ENCODE measurements at regions not wholly inside any gene's neighbourhood (a gene's known extent, or its start where the extent isn't known, plus 50 kb on each side); places are given as distances from the start of the nearest gene placed in this dataset.

GRCh38 chr1:166730299-166730888 lies 108.9 kb upstream of the POGK start:
- Histone ChIP-seq H3K9me1 (ENCODE audit: control insufficient read depth, extremely low read depth, insufficient read depth, low read length) (no peaks in the 10 kb centered on the region), H3K4me1 (ENCODE audit: control insufficient read depth, extremely low read depth, insufficient read depth, low read length) (no peaks in the 10 kb centered on the region), H3K79me2 (ENCODE audit: control insufficient read depth, insufficient read depth, low read length) (no peaks in the 10 kb centered on the region), H3K27me3 (ENCODE audit: control insufficient read depth, extremely low read depth, insufficient read depth, low read length) (no peaks in the 10 kb centered on the region), H3K36me3 (ENCODE audit: control insufficient read depth in 2 of 2, extremely low read depth in 1 of 2, insufficient read depth in 2 of 2, low read length in 2 of 2) (no peaks in the 10 kb centered on the region), H3K4me3 (ENCODE audit: control insufficient read depth in 2 of 3, extremely low read depth in 1 of 3, insufficient read depth in 2 of 3, low read depth in 1 of 3, low read length in 3 of 3) (no peak overlapping the region), H3K27ac (ENCODE audit: control insufficient read depth, insufficient read depth, low read length) (no peak overlapping the region), H4K20me1 (ENCODE audit: control insufficient read depth, extremely low read depth, insufficient read depth, low read length) (no peaks in the 10 kb centered on the region), H3K4me2 (ENCODE audit: control insufficient read depth, extremely low read depth, insufficient read depth, low read depth, low read length) (no peak overlapping the region), H3K9me3 (ENCODE audit: control insufficient read depth, low read depth, low read length) (no peaks in the 10 kb centered on the region), H2AFZ (ENCODE audit: control insufficient read depth, low read length) (no peak overlapping the region), H3K9ac (ENCODE audit: control insufficient read depth, extremely low read depth, insufficient read depth, low read length) (no peak overlapping the region)
- TF ChIP-seq EZH2 (IDR thresholded peaks at IDR 0.05; ENCODE audit: low read length): no peak
- TF ChIP-seq CTCF (optimal IDR thresholded peaks at IDR 0.05 in 1 of 3, IDR thresholded peaks at IDR 0.05 in 1 of 3, conservative IDR thresholded peaks at IDR 0.05 in 1 of 3; ENCODE audit: extremely low read depth in 1 of 3, insufficient read depth in 2 of 3, low read length in 3 of 3): peak in 2 of 3 experiments; percentile 23 to 42
- dilution Hi-C loops (cut with MboI; ENCODE audit: extremely low pct_ligation_motif_present, low sequenced_read_pairs): no loop called here
- DNase-seq (ENCODE audit: low read depth, low spot score) (no peak), FAIRE-seq (no peak)

DNA sequence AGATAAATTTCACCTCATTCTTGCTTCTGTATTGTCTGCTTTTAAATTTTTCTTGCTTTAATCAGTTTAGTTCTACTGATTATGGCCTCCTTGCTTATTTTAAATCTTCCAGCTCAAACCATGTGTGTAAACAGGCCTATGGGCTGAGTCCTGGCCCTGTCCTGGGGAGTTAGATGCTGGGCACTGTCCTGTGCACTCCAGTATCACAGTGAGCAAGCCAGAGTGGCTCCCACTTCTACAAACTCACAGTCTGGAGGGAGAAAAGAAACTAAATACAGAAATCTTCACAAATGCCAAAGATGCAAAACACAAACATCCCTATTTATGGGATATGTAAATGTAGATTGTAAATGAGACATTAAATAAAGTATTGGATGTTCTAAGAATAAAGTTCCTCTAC lies 101.1 kb upstream of the POGK start:
- H3K9ac ChIP-seq (ENCODE audit: control insufficient read depth, extremely low read depth, insufficient read depth, low read length): no peak overlapping the region
- no peaks in the 10 kb centered on the region for H3K79me2 ChIP-seq (ENCODE audit: control insufficient read depth, insufficient read depth, low read length)
- no peak for FAIRE-seq
- DNase-seq (ENCODE audit: low read depth, low spot score): no peak
- TF ChIP-seq CTCF (optimal IDR thresholded peaks at IDR 0.05 in 1 of 3, IDR thresholded peaks at IDR 0.05 in 1 of 3, conservative IDR thresholded peaks at IDR 0.05 in 1 of 3; ENCODE audit: extremely low read depth in 1 of 3, insufficient read depth in 2 of 3, low read length in 3 of 3) (no peak), EZH2 (IDR thresholded peaks at IDR 0.05; ENCODE audit: low read length) (no peak)
- H3K27ac ChIP-seq (ENCODE audit: control insufficient read depth, insufficient read depth, low read length): no peak overlapping the region
- no peak overlapping the region for H3K4me2 ChIP-seq (ENCODE audit: control insufficient read depth, extremely low read depth, insufficient read depth, low read depth, low read length)
- no peak overlapping the region for H3K4me3 ChIP-seq (ENCODE audit: control insufficient read depth in 2 of 3, extremely low read depth in 1 of 3, insufficient read depth in 2 of 3, low read depth in 1 of 3, low read length in 3 of 3)
- no peaks in the 10 kb centered on the region for H3K4me1 ChIP-seq (ENCODE audit: control insufficient read depth, extremely low read depth, insufficient read depth, low read length)
- H2AFZ ChIP-seq (ENCODE audit: control insufficient read depth, low read length): no peak overlapping the region
- no peaks in the 10 kb centered on the region for H3K27me3 ChIP-seq (ENCODE audit: control insufficient read depth, extremely low read depth, insufficient read depth, low read length)
- dilution Hi-C loops (cut with MboI; ENCODE audit: extremely low pct_ligation_motif_present, low sequenced_read_pairs): no loop called here
- H3K9me1 ChIP-seq (ENCODE audit: control insufficient read depth, extremely low read depth, insufficient read depth, low read length): no peaks in the 10 kb centered on the region
- H3K36me3 ChIP-seq (ENCODE audit: control insufficient read depth in 2 of 2, extremely low read depth in 1 of 2, insufficient read depth in 2 of 2, low read length in 2 of 2): no peaks in the 10 kb centered on the region
- no peaks in the 10 kb centered on the region for H3K9me3 ChIP-seq (ENCODE audit: control insufficient read depth, low read depth, low read length)
- H4K20me1 ChIP-seq (ENCODE audit: control insufficient read depth, extremely low read depth, insufficient read depth, low read length): no peaks in the 10 kb centered on the region
